Esophagus muscularis mucosa (tissue), 4 donors: ENCODE measurements at regions not wholly inside any gene's neighbourhood (a gene's known extent, or its start where the extent isn't known, plus 50 kb on each side); places are given as distances from the start of the nearest gene placed in this dataset.
"Not testable (repeated sequence)": the region's sequence is repeated elsewhere in the genome, so short reads cannot be mapped to it uniquely, and the experiment has no call there.

Experiments used
- DNase-seq: peaks from one replicate; pipeline ENCODE4 v3.0.0-alpha.2; 2017; ENCODE audit errors: extremely low spot score
- H3K27ac ChIP-seq, 4 donors: fragments of 200-600 bp; sonication (generic); replicated peaks in 1 of 4; 1 replicate in 3 of 4; 2 replicates in 1 of 4; pipeline ENCODE4 v1.5.1; 2016 to 2019; ENCODE audit warnings: mild to moderate bottlenecking in 1 of 4
- H3K27me3 ChIP-seq, 4 donors: fragments of 200-600 bp; sonication (generic); one replicate each; pipeline versions ENCODE4 v1.5.1 to v1.6.0; 2016 to 2019
- H3K36me3 ChIP-seq, 4 donors: fragments of 200-600 bp; sonication (generic); one replicate each; pipeline ENCODE4 v1.5.1; 2016 to 2019
- H3K4me1 ChIP-seq, 4 donors: fragments of 200-600 bp; sonication (generic); one replicate each; pipeline ENCODE4 v1.5.1; 2016 to 2019
- H3K4me3 ChIP-seq, 4 donors: fragments of 200-600 bp; sonication (generic); 1 replicate in 2 of 4; 2 replicates in 2 of 4; pipeline ENCODE4 v1.5.1; 2016 to 2019; ENCODE audit warnings: mild to moderate bottlenecking in 4 of 4, moderate library complexity in 1 of 4
- H3K9me3 ChIP-seq, 4 donors: fragments of 200-600 bp; sonication (generic); 1 replicate in 3 of 4; 2 replicates in 1 of 4; pipeline ENCODE4 v1.5.1; 2016 to 2019
- EP300 ChIP-seq: sonication (generic); formaldehyde crosslinking; IDR thresholded peaks from one replicate; pipeline ENCODE4 v1.6.1; 2017; ENCODE audit warnings: antibody characterized with exemption
- POLR2A ChIP-seq: fragments of 450-650 bp; IDR thresholded peaks from one replicate; pipeline ENCODE4 v1.6.1; 2017; ENCODE audit warnings: antibody characterized with exemption, moderate library complexity, mild to moderate bottlenecking, low read depth
- POLR2AphosphoS5 ChIP-seq, 2 donors: sonication (generic); formaldehyde crosslinking; IDR thresholded peaks; one replicate each; pipeline ENCODE4 v1.6.1; 2017; ENCODE audit warnings: antibody characterized with exemption in 2 of 2
- WGBS: methylation state at CpG from one replicate; pipeline ENCODE4 v1.1.5; 2018; 5-methylcytosine and 5-hydroxymethylcytosine counted together
- intact Hi-C: fragments of 100-400 bp; cut with DNase I; formaldehyde crosslinking; loops from one replicate; pipeline ENCODE4 v1.15.1; 2023
- TF ChIP-seq, protein P1 (sequence below), 3 experiments: fragments of 200-600 bp in 2 of 3; fragments of 450-650 bp in 1 of 3; sonication (generic) in 2 of 3; IDR thresholded peaks; one replicate each; pipeline ENCODE4 v1.5.1; 2017 to 2019; ENCODE audit warnings: antibody characterized with exemption in 3 of 3, mild to moderate bottlenecking in 2 of 3, moderate library complexity in 1 of 3

GRCh38 chr16:16763449-16763848 lies 384.5 kb downstream of the NPIPA7 start:
- 71% methylated on average over 4 of the region's 4 CpGs for WGBS
- H3K4me1 ChIP-seq = no peaks in the 10 kb centered on the region
- H3K36me3 ChIP-seq = no peaks in the 10 kb centered on the region
- no peak for DNase-seq
- H3K4me3 ChIP-seq = no peak overlapping the region
- no peaks in the 10 kb centered on the region for H3K27me3 ChIP-seq
- intact Hi-C loops = no loop called here
- no peak overlapping the region for H3K27ac ChIP-seq
- no peaks in the 10 kb centered on the region for H3K9me3 ChIP-seq
- TF ChIP-seq POLR2A = no peak
- no peak for TF ChIP-seq EP300
- TF ChIP-seq, protein P1, sequence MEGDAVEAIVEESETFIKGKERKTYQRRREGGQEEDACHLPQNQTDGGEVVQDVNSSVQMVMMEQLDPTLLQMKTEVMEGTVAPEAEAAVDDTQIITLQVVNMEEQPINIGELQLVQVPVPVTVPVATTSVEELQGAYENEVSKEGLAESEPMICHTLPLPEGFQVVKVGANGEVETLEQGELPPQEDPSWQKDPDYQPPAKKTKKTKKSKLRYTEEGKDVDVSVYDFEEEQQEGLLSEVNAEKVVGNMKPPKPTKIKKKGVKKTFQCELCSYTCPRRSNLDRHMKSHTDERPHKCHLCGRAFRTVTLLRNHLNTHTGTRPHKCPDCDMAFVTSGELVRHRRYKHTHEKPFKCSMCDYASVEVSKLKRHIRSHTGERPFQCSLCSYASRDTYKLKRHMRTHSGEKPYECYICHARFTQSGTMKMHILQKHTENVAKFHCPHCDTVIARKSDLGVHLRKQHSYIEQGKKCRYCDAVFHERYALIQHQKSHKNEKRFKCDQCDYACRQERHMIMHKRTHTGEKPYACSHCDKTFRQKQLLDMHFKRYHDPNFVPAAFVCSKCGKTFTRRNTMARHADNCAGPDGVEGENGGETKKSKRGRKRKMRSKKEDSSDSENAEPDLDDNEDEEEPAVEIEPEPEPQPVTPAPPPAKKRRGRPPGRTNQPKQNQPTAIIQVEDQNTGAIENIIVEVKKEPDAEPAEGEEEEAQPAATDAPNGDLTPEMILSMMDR (IDR thresholded peaks at IDR 0.05) = no peak
- no peak for TF ChIP-seq POLR2AphosphoS5 (IDR thresholded peaks at IDR 0.05)

DNA sequence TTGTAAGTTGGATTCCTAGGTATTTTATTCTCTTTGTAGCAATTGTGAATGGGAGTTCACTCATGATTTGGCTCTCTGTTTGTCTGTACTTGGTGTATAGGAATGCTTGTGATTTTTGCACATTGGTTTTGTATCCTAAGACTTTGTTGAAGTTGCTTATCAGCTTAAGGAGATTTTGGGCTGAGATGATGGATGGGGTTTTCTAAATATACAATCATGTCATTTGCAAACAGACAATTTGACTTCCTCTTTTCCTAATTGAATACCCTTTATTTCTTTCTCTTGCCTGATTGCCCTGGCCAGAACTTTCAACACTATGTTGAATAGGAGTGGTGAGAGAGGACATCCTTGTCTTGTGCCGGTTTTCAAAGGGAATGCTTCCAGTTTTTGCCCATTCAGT lies 391.8 kb downstream of the NPIPA7 start:
- intact Hi-C loops, H3K36me3 ChIP-seq, H3K9me3 ChIP-seq, H3K4me3 ChIP-seq, DNase-seq, H3K27ac ChIP-seq, H3K4me1 ChIP-seq: not testable (repeated sequence)
- H3K27me3 ChIP-seq = peaks cover 0 to 15% (median 0%) of the 10 kb centered on the region in 4 donors
- 61% methylated on average over 1 of the region's 1 CpG for WGBS

GRCh38 chr16:16774389-16774788 lies 395.4 kb downstream of the NPIPA7 start:
- no peak for DNase-seq
- Histone ChIP-seq H3K4me1 (no peaks in the 10 kb centered on the region), H3K27me3 (peaks cover 0 to 20% (median 0%) of the 10 kb centered on the region in 4 donors), H3K27ac (no peak overlapping the region), H3K9me3 (peaks cover 0 to 12% (median 0%) of the 10 kb centered on the region in 4 donors), H3K36me3 (no peaks in the 10 kb centered on the region), H3K4me3 (no peak overlapping the region)
- WGBS = 39% methylated on average over 5 of the region's 5 CpGs
- intact Hi-C loops = no loop called here
- TF ChIP-seq EP300 (no peak), POLR2A (no peak), POLR2AphosphoS5 (IDR thresholded peaks at IDR 0.05) (no peak)
- TF ChIP-seq, protein P1 (IDR thresholded peaks at IDR 0.05) = no peak

DNA sequence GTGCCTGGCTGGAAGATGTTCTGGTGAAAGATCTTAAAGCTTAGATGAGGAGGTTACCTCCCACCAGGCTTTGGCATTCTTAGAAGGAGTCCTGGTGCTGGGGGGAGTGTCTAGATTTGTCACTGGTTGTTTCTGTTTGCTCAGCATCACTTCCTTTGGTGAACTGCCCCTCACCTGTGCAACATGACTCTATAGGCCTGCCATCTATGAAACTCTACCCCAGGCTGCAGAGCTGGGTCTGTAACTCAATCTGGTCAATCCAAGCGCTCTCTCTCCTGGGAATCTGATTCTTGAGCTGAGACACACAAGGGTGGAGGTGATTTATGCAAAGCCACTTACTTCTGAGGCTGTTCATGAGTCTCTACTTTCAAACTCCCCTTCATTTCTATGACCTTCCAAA lies 399.4 kb downstream of the NPIPA7 start:
- TF ChIP-seq EP300 = no peak
- TF ChIP-seq POLR2AphosphoS5 (IDR thresholded peaks at IDR 0.05) = no peak
- TF ChIP-seq, protein P1 (IDR thresholded peaks at IDR 0.05) = no peak
- TF ChIP-seq POLR2A = no peak
- H3K27me3 ChIP-seq = peaks cover 0 to 23% (median 0%) of the 10 kb centered on the region in 4 donors
- H3K36me3 ChIP-seq = no peaks in the 10 kb centered on the region
- H3K4me3 ChIP-seq = no peak overlapping the region
- no peak overlapping the region for H3K27ac ChIP-seq
- peaks cover 0 to 12% (median 0%) of the 10 kb centered on the region in 4 donors for H3K9me3 ChIP-seq
- 87% methylated on average over 1 of the region's 1 CpG for WGBS
- DNase-seq = no peak
- no peaks in the 10 kb centered on the region for H3K4me1 ChIP-seq
- intact Hi-C loops = no loop called here

DNA sequence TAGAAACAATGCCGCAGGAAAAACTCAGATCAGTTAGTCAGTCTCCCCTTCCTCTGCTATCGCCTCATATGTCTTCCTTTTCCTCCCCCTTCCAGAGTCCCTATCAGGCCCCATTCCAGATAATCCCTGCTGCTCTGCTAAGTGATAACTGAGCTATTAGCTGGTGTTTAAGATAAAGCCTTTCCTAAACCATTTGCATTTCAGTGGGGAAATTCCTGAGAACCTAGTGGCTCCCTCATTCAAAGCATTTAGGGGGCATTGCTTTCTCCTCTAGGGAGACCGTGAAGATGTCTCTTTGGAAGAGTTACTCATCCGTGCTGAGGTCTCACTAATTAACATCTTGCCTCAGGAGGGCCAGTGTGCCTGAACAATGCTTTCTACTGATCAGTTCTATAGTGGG lies 401.6 kb downstream of the NPIPA7 start:
- H3K27ac ChIP-seq = no peak overlapping the region
- peaks cover 0 to 8% (median 0%) of the 10 kb centered on the region in 4 donors for H3K27me3 ChIP-seq
- intact Hi-C loops = no loop called here
- H3K4me3 ChIP-seq = no peak overlapping the region
- DNase-seq = no peak
- peaks cover 0 to 12% (median 0%) of the 10 kb centered on the region in 4 donors for H3K9me3 ChIP-seq
- no peak for TF ChIP-seq POLR2A
- no peak for TF ChIP-seq EP300
- TF ChIP-seq, protein P1 (IDR thresholded peaks at IDR 0.05) = no peak
- no peak for TF ChIP-seq POLR2AphosphoS5 (IDR thresholded peaks at IDR 0.05)
- 44% methylated on average over 4 of the region's 4 CpGs for WGBS
- H3K4me1 ChIP-seq = no peaks in the 10 kb centered on the region
- H3K36me3 ChIP-seq = no peaks in the 10 kb centered on the region
